Fibroblast of lung (primary cell): ENCODE measurements at regions not wholly inside any gene's neighbourhood (a gene's known extent, or its start where the extent isn't known, plus 50 kb on each side); places are given as distances from the start of the nearest gene placed in this dataset.

Experiments
- CTCF ChIP-seq, 2 donors: IDR thresholded peaks in 1 of 2; conservative IDR thresholded peaks in 1 of 2; 1 replicate in 1 of 2; 2 replicates in 1 of 2; pipeline ENCODE4 v1.5.1; 2011 to 2012; ENCODE audit warnings: low read length in 2 of 2, control low read depth in 1 of 2, inconsistent platforms in 1 of 2, low read depth in 1 of 2, mild to moderate bottlenecking in 1 of 2
- EZH2 ChIP-seq: IDR thresholded peaks from 2 replicates; pipeline ENCODE4 v1.5.1; 2012; ENCODE audit warnings: low read length, control low read depth, mild to moderate bottlenecking; ENCODE audit errors: missing control alignments

- no peak for TF ChIP-seq CTCF (conservative IDR thresholded peaks at IDR 0.05 in 1 of 2, IDR thresholded peaks at IDR 0.05 in 1 of 2; ENCODE audit: low read depth in 1 of 2, low read length in 2 of 2)
- no peak for TF ChIP-seq EZH2
These were observed 82.2 kb downstream of the EBLN1 start for GRCh38 chr10:22135591-22135990.
